Naive thymus-derived CD4-positive, alpha-beta T cell (primary cell): ENCODE measurements at regions not wholly inside any gene's neighbourhood (a gene's known extent, or its start where the extent isn't known, plus 50 kb on each side); places are given as distances from the start of the nearest gene placed in this dataset.

Experiments used
- ATAC-seq: fragments of 150-1000 bp; cut with Tn5 transposase; 2 replicates; pipeline ENCODE4 v1.10.0; 2021; ENCODE audit warnings: mild to moderate bottlenecking, moderate library complexity
- CTCF ChIA-PET: fragments of 350-600 bp; sonication (Branson Sonifier 250); formaldehyde crosslinking; loops from one replicate; lab custom pipeline; 2021; ENCODE audit warnings: antibody characterized with exemption; lab: Charles Lee
- POLR2A ChIA-PET: fragments of 350-600 bp; sonication (Branson Sonifier 250); formaldehyde crosslinking; loops from one replicate; lab custom pipeline; 2021; ENCODE audit warnings: antibody characterized with exemption, inconsistent platforms; lab: Charles Lee
- DNase-seq, 9 donors: peaks; one replicate each; pipeline versions ENCODE4 v3.0.0 to v3.0.0-alpha.2; 2020 to 2022; ENCODE audit warnings: mixed read lengths in 1 of 9
- H3K27ac ChIP-seq: one replicate; pipeline ENCODE4 v1.7.0; 2013; ENCODE audit warnings: mild to moderate bottlenecking, low read depth, low read length, moderate library complexity
- H3K27me3 ChIP-seq, 2 donors: one replicate each; pipeline ENCODE4 v1.7.0; 2013; ENCODE audit warnings: low read length in 2 of 2, mild to moderate bottlenecking in 2 of 2, moderate library complexity in 2 of 2; ENCODE audit not compliant: control insufficient read depth in 2 of 2, insufficient read depth in 2 of 2
- H3K36me3 ChIP-seq, 3 experiments: 1 replicate in 2 of 3; 2 replicates in 1 of 3; pipeline ENCODE4 v1.7.0; 2013; ENCODE audit warnings: low read length in 3 of 3, mild to moderate bottlenecking in 3 of 3, moderate library complexity in 1 of 3; ENCODE audit not compliant: insufficient read depth in 3 of 3, control insufficient read depth in 2 of 3
- H3K4me1 ChIP-seq, 2 donors: one replicate each; pipeline ENCODE4 v1.7.0; 2013; ENCODE audit warnings: low read length in 2 of 2, mild to moderate bottlenecking in 2 of 2, moderate library complexity in 1 of 2; ENCODE audit not compliant: control insufficient read depth in 2 of 2, insufficient read depth in 2 of 2
- H3K4me3 ChIP-seq: 2 replicates; pipeline ENCODE4 v1.7.0; 2013; ENCODE audit warnings: mild to moderate bottlenecking, low read length
- H3K9me3 ChIP-seq, 3 experiments: 1 replicate in 2 of 3; 2 replicates in 1 of 3; pipeline ENCODE4 v1.7.0; 2013; ENCODE audit warnings: low read length in 3 of 3; ENCODE audit not compliant: control insufficient read depth in 2 of 3
- H3K27ac Mint-ChIP-seq, 9 donors: one replicate each; pipeline ENCODE4 v1.8.0; 2020 to 2022; ENCODE audit warnings: mixed read lengths in 9 of 9, mild to moderate bottlenecking in 8 of 9, moderate library complexity in 5 of 9, inconsistent platforms in 2 of 9
- H3K27me3 Mint-ChIP-seq, 5 donors: one replicate each; pipeline ENCODE4 v1.8.0; 2021 to 2022; ENCODE audit warnings: mixed read lengths in 5 of 5, mild to moderate bottlenecking in 1 of 5
- H3K36me3 Mint-ChIP-seq, 5 donors: one replicate each; pipeline ENCODE4 v1.8.0; 2020 to 2022; ENCODE audit warnings: mixed read lengths in 5 of 5, mild to moderate bottlenecking in 3 of 5, inconsistent platforms in 1 of 5
- H3K4me1 Mint-ChIP-seq, 7 donors: one replicate each; pipeline ENCODE4 v1.8.0; 2020 to 2022; ENCODE audit warnings: mixed read lengths in 7 of 7, mild to moderate bottlenecking in 3 of 7, inconsistent platforms in 1 of 7
- H3K4me3 Mint-ChIP-seq, 10 donors: one replicate each; pipeline ENCODE4 v1.8.0; 2020 to 2022; ENCODE audit warnings: mild to moderate bottlenecking in 10 of 10, mixed read lengths in 10 of 10, moderate library complexity in 6 of 10, inconsistent platforms in 2 of 10
- H3K9me3 Mint-ChIP-seq, 11 donors: one replicate each; pipeline ENCODE4 v1.8.0; 2020 to 2022; ENCODE audit warnings: mixed read lengths in 11 of 11, mild to moderate bottlenecking in 4 of 11, inconsistent platforms in 1 of 11, moderate library complexity in 1 of 11
- intact Hi-C, 2 donors: fragments of 100-400 bp; cut with micrococcal nuclease; formaldehyde crosslinking; loops; one replicate each; pipeline ENCODE4 v1.15.1; 2023

DNA sequence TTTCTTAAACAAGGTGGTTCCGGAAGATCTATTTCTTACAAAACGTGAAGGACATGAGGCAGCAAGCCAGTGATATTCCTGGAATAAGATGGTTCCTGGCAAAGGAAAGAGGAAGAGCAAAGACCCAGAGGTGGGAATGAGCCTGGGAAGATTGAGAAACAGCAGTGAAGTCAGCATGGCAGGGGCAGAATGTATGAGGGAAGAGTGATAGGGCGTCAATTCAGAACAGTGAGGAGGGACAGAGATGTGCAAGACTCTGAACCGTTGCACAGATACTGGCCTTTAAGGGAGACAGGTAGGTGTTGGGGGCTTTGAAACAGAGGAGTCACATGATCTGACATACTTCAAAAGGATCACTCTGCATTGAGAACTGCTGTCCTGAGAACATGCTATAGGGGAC is 338.3 kb downstream of the CBLN4 start:
- Histone ChIP-seq H3K27me3 (no peaks in the 10 kb centered on the region), H3K9me3 (no peaks in the 10 kb centered on the region), H3K27ac (no peak overlapping the region), H3K4me3 (no peak overlapping the region), H3K36me3 (no peaks in the 10 kb centered on the region), H3K4me1 (no peaks in the 10 kb centered on the region)
- DNase-seq = no peak
- no peak for ATAC-seq
- Mint-ChIP-seq H3K27me3 (no peaks in the 10 kb centered on the region), H3K9me3 (peaks cover 0 to 10% (median 4%) of the 10 kb centered on the region in 11 donors), H3K36me3 (peaks cover 0 to 3% (median 0%) of the 10 kb centered on the region in 5 donors), H3K4me3 (no peak overlapping the region), H3K27ac (no peak overlapping the region), H3K4me1 (no peaks in the 10 kb centered on the region)
- CTCF ChIA-PET = no interaction called here
- intact Hi-C loops = no loop called here
- POLR2A ChIA-PET = no interaction called here

DNA sequence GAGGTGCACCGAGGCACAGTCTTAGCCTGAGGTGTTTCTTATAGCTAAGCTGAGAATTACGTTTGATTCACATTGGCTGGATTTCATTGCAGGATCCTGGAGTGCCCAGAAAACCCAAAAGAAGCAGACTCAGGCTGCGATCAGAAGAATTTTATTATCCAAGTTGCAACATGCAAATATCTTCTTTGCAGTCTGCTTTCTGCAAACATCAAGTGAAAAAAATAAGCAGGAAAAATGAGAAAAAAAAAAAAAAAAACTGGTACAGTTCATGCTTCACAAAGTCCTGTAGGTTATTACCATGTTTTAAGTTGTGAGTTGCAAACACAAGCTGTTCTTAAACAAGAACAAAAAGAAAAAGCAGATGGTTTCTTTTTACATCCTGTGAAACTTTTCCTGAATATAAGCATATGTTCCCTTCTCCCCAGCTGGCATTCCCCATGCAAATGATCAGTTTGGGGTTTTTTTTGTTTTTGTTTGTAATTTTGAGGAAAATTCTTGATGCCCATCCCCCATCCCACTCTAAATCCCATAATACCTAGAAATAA is 349.0 kb downstream of the CBLN4 start:
- H3K4me1 ChIP-seq = no peaks in the 10 kb centered on the region
- CTCF ChIA-PET = no interaction called here
- H3K27ac Mint-ChIP-seq = no peak overlapping the region
- no peaks in the 10 kb centered on the region for H3K9me3 ChIP-seq
- peaks cover 0 to 14% (median 0%) of the 10 kb centered on the region in 11 donors for H3K9me3 Mint-ChIP-seq
- peaks cover 0 to 4% (median 0%) of the 10 kb centered on the region in 5 donors for H3K27me3 Mint-ChIP-seq
- no peak overlapping the region for H3K27ac ChIP-seq
- no peaks in the 10 kb centered on the region for H3K27me3 ChIP-seq
- POLR2A ChIA-PET = no interaction called here
- no peaks in the 10 kb centered on the region for H3K36me3 Mint-ChIP-seq
- no peak for DNase-seq
- intact Hi-C loops = no loop called here
- ATAC-seq = no peak
- no peaks in the 10 kb centered on the region for H3K36me3 ChIP-seq
- H3K4me3 ChIP-seq = no peak overlapping the region
- H3K4me3 Mint-ChIP-seq = no peak overlapping the region
- no peaks in the 10 kb centered on the region for H3K4me1 Mint-ChIP-seq

DNA sequence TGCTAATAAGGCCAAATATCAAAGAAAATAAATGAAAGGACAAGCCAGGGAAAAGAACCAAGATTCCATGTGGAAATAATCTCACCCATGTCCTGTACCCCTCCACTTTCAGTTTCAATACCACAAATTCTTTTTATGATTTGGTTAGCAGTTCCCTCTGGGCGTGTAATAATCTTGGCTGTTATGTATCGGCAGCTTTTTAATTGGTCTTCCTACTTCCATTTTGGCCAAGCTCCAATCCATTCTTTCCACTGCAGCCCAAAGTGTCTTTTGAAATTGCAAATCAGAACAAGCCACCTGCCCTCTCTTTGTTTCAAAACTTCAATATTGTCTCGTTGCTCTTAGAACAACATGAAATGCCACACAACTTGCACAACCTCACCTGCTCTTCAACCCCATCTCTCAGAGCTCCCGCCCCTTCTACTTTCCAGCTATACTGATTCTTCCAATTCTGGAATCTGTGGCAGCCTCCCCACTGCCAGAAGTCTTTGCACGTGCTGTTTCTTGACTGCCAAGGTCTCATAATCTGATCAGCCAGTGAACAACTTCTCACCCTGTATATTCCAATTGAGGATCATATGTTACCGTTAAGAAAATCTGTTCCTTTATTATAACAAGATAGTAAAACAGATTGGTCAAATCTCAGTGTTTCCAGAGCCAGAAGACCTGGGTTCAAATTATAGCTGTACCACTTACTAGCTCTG is 354.5 kb downstream of the CBLN4 start:
- POLR2A ChIA-PET = no interaction called here
- no peak overlapping the region for H3K4me3 Mint-ChIP-seq
- DNase-seq = no peak
- Histone ChIP-seq H3K27ac (no peak overlapping the region), H3K9me3 (no peaks in the 10 kb centered on the region), H3K4me1 (no peaks in the 10 kb centered on the region), H3K27me3 (no peaks in the 10 kb centered on the region), H3K36me3 (no peaks in the 10 kb centered on the region), H3K4me3 (no peak overlapping the region)
- CTCF ChIA-PET = no interaction called here
- peaks cover 0 to 21% (median 2%) of the 10 kb centered on the region in 11 donors for H3K9me3 Mint-ChIP-seq
- no peaks in the 10 kb centered on the region for H3K27me3 Mint-ChIP-seq
- ATAC-seq = no peak
- no peaks in the 10 kb centered on the region for H3K36me3 Mint-ChIP-seq
- no peaks in the 10 kb centered on the region for H3K4me1 Mint-ChIP-seq
- intact Hi-C loops = no loop called here
- H3K27ac Mint-ChIP-seq = no peak overlapping the region

DNA sequence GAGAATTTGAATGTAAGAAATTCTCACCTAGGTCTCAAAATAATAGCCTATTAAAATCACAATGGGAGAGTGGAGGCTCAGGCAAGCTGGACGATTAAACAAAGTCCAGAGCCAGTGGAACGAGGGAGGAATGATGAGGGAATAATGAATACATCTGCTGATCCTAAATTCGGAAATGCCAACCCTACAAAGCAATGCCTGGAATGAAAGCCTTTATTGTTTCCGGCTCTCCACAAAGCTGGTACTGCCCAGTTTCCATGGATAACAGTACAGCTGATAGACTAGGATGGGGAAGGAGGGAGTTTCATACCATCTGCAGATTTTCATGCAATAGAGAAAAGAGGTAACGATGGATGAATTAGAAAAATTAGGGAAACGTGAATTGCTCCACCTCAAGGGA is 356.1 kb downstream of the CBLN4 start:
- no peak for DNase-seq
- no peak overlapping the region for H3K4me3 Mint-ChIP-seq
- POLR2A ChIA-PET = no interaction called here

DNA sequence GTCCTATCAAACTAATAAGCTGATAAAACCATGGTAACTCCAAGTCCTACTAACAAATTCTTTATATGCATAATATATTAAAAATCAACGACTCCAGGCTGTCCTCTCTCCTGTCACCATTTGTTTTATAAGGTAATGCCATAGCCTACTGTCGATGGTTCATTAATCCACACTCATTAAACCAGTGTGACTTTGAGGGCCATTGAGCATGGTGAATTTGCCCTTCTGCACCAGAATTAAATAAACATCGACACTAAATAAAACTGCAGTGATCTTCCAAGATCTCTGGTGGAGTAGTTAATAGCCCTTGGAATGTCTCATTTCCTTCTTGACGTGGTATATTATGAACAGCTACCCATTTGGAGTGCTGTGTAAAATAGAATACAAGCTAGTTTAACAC is 358.5 kb downstream of the CBLN4 start:
- ChIA-PET CTCF (no interaction called here), POLR2A (no interaction called here)
- Mint-ChIP-seq H3K27me3 (no peaks in the 10 kb centered on the region), H3K4me3 (no peak overlapping the region), H3K4me1 (no peaks in the 10 kb centered on the region), H3K36me3 (no peaks in the 10 kb centered on the region), H3K27ac (no peak overlapping the region), H3K9me3 (peaks cover 0 to 15% (median 4%) of the 10 kb centered on the region in 11 donors)
- H3K4me1 ChIP-seq = no peaks in the 10 kb centered on the region
- intact Hi-C loops = no loop called here
- H3K27ac ChIP-seq = no peak overlapping the region
- no peaks in the 10 kb centered on the region for H3K9me3 ChIP-seq
- ATAC-seq (no peak), DNase-seq (no peak)
- H3K4me3 ChIP-seq = no peak overlapping the region
- no peaks in the 10 kb centered on the region for H3K27me3 ChIP-seq
- H3K36me3 ChIP-seq = no peaks in the 10 kb centered on the region

More for the DNA sequence above, 356.1 kb downstream of the CBLN4 start:
- Histone ChIP-seq H3K4me3 (no peak overlapping the region), H3K27me3 (no peaks in the 10 kb centered on the region), H3K9me3 (no peaks in the 10 kb centered on the region), H3K4me1 (no peaks in the 10 kb centered on the region), H3K27ac (no peak overlapping the region), H3K36me3 (no peaks in the 10 kb centered on the region)
- CTCF ChIA-PET = no interaction called here
- H3K27ac Mint-ChIP-seq = no peak overlapping the region
- no peak for ATAC-seq
- no peaks in the 10 kb centered on the region for H3K36me3 Mint-ChIP-seq
- no peaks in the 10 kb centered on the region for H3K4me1 Mint-ChIP-seq
- no peaks in the 10 kb centered on the region for H3K27me3 Mint-ChIP-seq
- peaks cover 0 to 19% (median 2%) of the 10 kb centered on the region in 11 donors for H3K9me3 Mint-ChIP-seq
- intact Hi-C loops = no loop called here

DNA sequence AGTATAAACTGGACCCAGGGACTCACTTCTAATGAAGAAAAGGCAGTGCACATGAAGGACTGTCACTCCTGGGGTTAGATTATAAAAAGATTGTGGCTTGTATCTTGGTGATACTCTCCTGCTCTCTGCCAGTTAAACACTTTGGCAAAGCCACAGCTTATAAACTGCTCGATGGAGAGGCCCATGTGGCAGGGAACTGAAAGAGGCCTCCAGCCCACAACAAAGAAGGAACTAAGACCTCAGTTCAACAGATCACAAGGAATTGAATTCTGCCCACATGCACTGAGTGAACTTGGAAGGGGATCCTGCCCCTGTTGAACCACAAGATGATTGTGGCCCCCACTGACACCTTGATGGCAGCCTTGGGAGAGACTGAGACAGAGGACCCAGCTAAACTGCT is 363.8 kb downstream of the CBLN4 start:
- Mint-ChIP-seq H3K4me3 (no peak overlapping the region), H3K4me1 (no peaks in the 10 kb centered on the region), H3K27me3 (no peaks in the 10 kb centered on the region), H3K27ac (no peak overlapping the region), H3K36me3 (no peaks in the 10 kb centered on the region), H3K9me3 (peaks cover 0 to 10% (median 0%) of the 10 kb centered on the region in 11 donors)
- no peak overlapping the region for H3K4me3 ChIP-seq
- DNase-seq (no peak), ATAC-seq (no peak)
- intact Hi-C loops = no loop called here
- H3K27me3 ChIP-seq = no peaks in the 10 kb centered on the region
- no peaks in the 10 kb centered on the region for H3K4me1 ChIP-seq
- H3K27ac ChIP-seq = no peak overlapping the region
- no peaks in the 10 kb centered on the region for H3K9me3 ChIP-seq
- CTCF ChIA-PET = no interaction called here
- POLR2A ChIA-PET = no interaction called here
- H3K36me3 ChIP-seq = no peaks in the 10 kb centered on the region

DNA sequence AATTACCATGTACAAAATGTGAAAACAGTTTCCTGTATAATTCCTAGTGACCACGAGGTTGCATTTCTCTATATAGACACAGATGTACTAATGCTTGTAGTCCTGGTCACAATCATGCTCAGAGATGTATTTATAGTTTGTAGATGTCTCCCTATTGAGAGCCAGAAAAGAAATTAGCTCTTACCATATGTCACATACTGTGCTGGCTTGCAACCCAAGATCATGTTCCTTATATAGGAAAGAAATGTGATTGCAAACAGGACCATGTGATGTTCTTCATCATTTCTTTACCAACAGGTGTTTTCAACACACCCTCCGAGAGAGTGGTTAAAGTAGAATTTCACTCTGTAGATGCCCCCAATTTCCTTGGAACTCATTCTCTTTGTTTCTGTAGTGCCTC is 369.4 kb downstream of the CBLN4 start:
- CTCF ChIA-PET = no interaction called here

More for the DNA sequence above, 369.4 kb downstream of the CBLN4 start:
- ATAC-seq (no peak), DNase-seq (no peak)
- Histone ChIP-seq H3K36me3 (no peaks in the 10 kb centered on the region), H3K27ac (no peak overlapping the region), H3K27me3 (no peaks in the 10 kb centered on the region), H3K4me1 (no peaks in the 10 kb centered on the region), H3K9me3 (no peaks in the 10 kb centered on the region), H3K4me3 (no peak overlapping the region)
- POLR2A ChIA-PET = no interaction called here
- H3K27me3 Mint-ChIP-seq = no peaks in the 10 kb centered on the region
- no peaks in the 10 kb centered on the region for H3K4me1 Mint-ChIP-seq
- H3K36me3 Mint-ChIP-seq = no peaks in the 10 kb centered on the region
- intact Hi-C loops = no loop called here
- H3K27ac Mint-ChIP-seq = no peak overlapping the region
- no peak overlapping the region for H3K4me3 Mint-ChIP-seq
- peaks cover 0 to 6% (median 0%) of the 10 kb centered on the region in 11 donors for H3K9me3 Mint-ChIP-seq
